Dendritic cell treated with granulocyte-macrophage colony-stimulating factor and Interleukin-4, amounts not matched to agents 40 ng/mL and 50 ng/mL, for 4 days (primary cell): ENCODE measurements at regions not wholly inside any gene's neighbourhood (a gene's known extent, or its start where the extent isn't known, plus 50 kb on each side); places are given as distances from the start of the nearest gene placed in this dataset.
"Not testable (repeated sequence)": the region's sequence is repeated elsewhere in the genome, so short reads cannot be mapped to it uniquely, and the experiment has no call there.

Experiments
- H3K27ac Mint-ChIP-seq: one replicate; pipeline ENCODE4 v1.8.0; 2022; ENCODE audit warnings: mild to moderate bottlenecking, mixed read lengths
- H3K27me3 Mint-ChIP-seq: one replicate; pipeline ENCODE4 v1.8.0; 2022; ENCODE audit warnings: mild to moderate bottlenecking, mixed read lengths
- H3K36me3 Mint-ChIP-seq: one replicate; pipeline ENCODE4 v1.8.0; 2022; ENCODE audit warnings: low read depth, mixed read lengths
- H3K4me1 Mint-ChIP-seq: one replicate; pipeline ENCODE4 v1.8.0; 2022; ENCODE audit warnings: low read depth, mixed read lengths
- H3K4me3 Mint-ChIP-seq: one replicate; pipeline ENCODE4 v1.8.0; 2022; ENCODE audit warnings: mild to moderate bottlenecking, moderate library complexity, mixed read lengths
- H3K9me3 Mint-ChIP-seq: one replicate; pipeline ENCODE4 v1.8.0; 2022; ENCODE audit warnings: mixed read lengths
- intact Hi-C: fragments of 100-400 bp; cut with micrococcal nuclease; formaldehyde crosslinking; loops from one replicate; pipeline ENCODE4 v1.15.0; 2022

- no peaks in the 10 kb centered on the region for H3K36me3 Mint-ChIP-seq
- H3K9me3 Mint-ChIP-seq: peaks cover 6% of the 10 kb centered on the region
- H3K27me3 Mint-ChIP-seq: no peaks in the 10 kb centered on the region
- no peak overlapping the region for H3K4me3 Mint-ChIP-seq
- intact Hi-C loops: no loop called here
- H3K4me1 Mint-ChIP-seq: no peaks in the 10 kb centered on the region
- H3K27ac Mint-ChIP-seq: no peak overlapping the region
Measured at GRCh38 chr13:56706485-56706884, 434.2 kb upstream of the PRR20A start.

- H3K27me3 Mint-ChIP-seq: no peaks in the 10 kb centered on the region
- no peaks in the 10 kb centered on the region for H3K4me1 Mint-ChIP-seq
- peaks cover 4% of the 10 kb centered on the region for H3K9me3 Mint-ChIP-seq
- no peak overlapping the region for H3K4me3 Mint-ChIP-seq
- intact Hi-C loops: no loop called here
- H3K27ac Mint-ChIP-seq: no peak overlapping the region
- H3K36me3 Mint-ChIP-seq: no peaks in the 10 kb centered on the region
Measured at GRCh38 chr13:56713656-56714055, 427.1 kb upstream of the PRR20A start.

GRCh38 chr13:56718791-56719190 lies 421.9 kb upstream of the PRR20A start:
- Mint-ChIP-seq H3K27ac (no peak overlapping the region), H3K4me3 (no peak overlapping the region), H3K27me3 (no peaks in the 10 kb centered on the region), H3K36me3 (no peaks in the 10 kb centered on the region), H3K9me3 (peaks cover 10% of the 10 kb centered on the region), H3K4me1 (no peaks in the 10 kb centered on the region)
- intact Hi-C loops: no loop called here

- Mint-ChIP-seq H3K9me3 (peaks cover 10% of the 10 kb centered on the region), H3K27me3 (no peaks in the 10 kb centered on the region), H3K36me3 (no peaks in the 10 kb centered on the region), H3K27ac (no peak overlapping the region), H3K4me3 (no peak overlapping the region), H3K4me1 (no peaks in the 10 kb centered on the region)
- intact Hi-C loops: no loop called here
Measured at GRCh38 chr13:56720841-56721240, 419.9 kb upstream of the PRR20A start.

- no peaks in the 10 kb centered on the region for H3K4me1 Mint-ChIP-seq
- intact Hi-C loops: no loop called here
- no peak overlapping the region for H3K4me3 Mint-ChIP-seq
- no peaks in the 10 kb centered on the region for H3K36me3 Mint-ChIP-seq
- H3K9me3 Mint-ChIP-seq: peaks cover 18% of the 10 kb centered on the region
- no peak overlapping the region for H3K27ac Mint-ChIP-seq
- H3K27me3 Mint-ChIP-seq: no peaks in the 10 kb centered on the region
Measured at GRCh38 chr13:56735537-56735942, 405.2 kb upstream of the PRR20A start.

GRCh38 chr13:56736966-56737365 lies 403.8 kb upstream of the PRR20A start:
- no peaks in the 10 kb centered on the region for H3K4me1 Mint-ChIP-seq
- no peaks in the 10 kb centered on the region for H3K27me3 Mint-ChIP-seq
- intact Hi-C loops: no loop called here
- no peaks in the 10 kb centered on the region for H3K36me3 Mint-ChIP-seq
- H3K4me3 Mint-ChIP-seq: no peak overlapping the region
- H3K9me3 Mint-ChIP-seq: peaks cover 18% of the 10 kb centered on the region
- no peak overlapping the region for H3K27ac Mint-ChIP-seq

GRCh38 chr13:56752636-56753035 lies 388.1 kb upstream of the PRR20A start:
- Mint-ChIP-seq H3K9me3 (peaks cover 19% of the 10 kb centered on the region), H3K4me1 (no peaks in the 10 kb centered on the region), H3K36me3 (no peaks in the 10 kb centered on the region), H3K27ac (no peak overlapping the region), H3K27me3 (no peaks in the 10 kb centered on the region), H3K4me3 (no peak overlapping the region)
- intact Hi-C loops: no loop called here

- intact Hi-C loops: no loop called here
- H3K9me3 Mint-ChIP-seq: peaks cover 13% of the 10 kb centered on the region
- no peak overlapping the region for H3K27ac Mint-ChIP-seq
- H3K27me3 Mint-ChIP-seq: no peaks in the 10 kb centered on the region
- no peaks in the 10 kb centered on the region for H3K36me3 Mint-ChIP-seq
- H3K4me3 Mint-ChIP-seq: no peak overlapping the region
- H3K4me1 Mint-ChIP-seq: no peaks in the 10 kb centered on the region
Measured at GRCh38 chr13:56755181-56755935, 385.4 kb upstream of the PRR20A start.

GRCh38 chr13:56763333-56763732 lies 377.4 kb upstream of the PRR20A start:
- H3K36me3 Mint-ChIP-seq, H3K4me3 Mint-ChIP-seq, H3K27ac Mint-ChIP-seq, intact Hi-C loops, H3K27me3 Mint-ChIP-seq, H3K4me1 Mint-ChIP-seq: not testable (repeated sequence)
- peaks cover 44% of the 10 kb centered on the region for H3K9me3 Mint-ChIP-seq

GRCh38 chr13:56773148-56773547 lies 367.6 kb upstream of the PRR20A start:
- Mint-ChIP-seq H3K36me3 (no peaks in the 10 kb centered on the region), H3K4me1 (no peaks in the 10 kb centered on the region), H3K9me3 (no peaks in the 10 kb centered on the region), H3K27me3 (no peaks in the 10 kb centered on the region), H3K4me3 (no peak overlapping the region), H3K27ac (no peak overlapping the region)
- intact Hi-C loops: no loop called here

GRCh38 chr13:56789527-56789926 lies 351.2 kb upstream of the PRR20A start:
- intact Hi-C loops: no loop called here
- no peaks in the 10 kb centered on the region for H3K9me3 Mint-ChIP-seq

GRCh38 chr13:56837161-56837560 lies 303.6 kb upstream of the PRR20A start:
- no peaks in the 10 kb centered on the region for H3K4me1 Mint-ChIP-seq
- H3K27me3 Mint-ChIP-seq: no peaks in the 10 kb centered on the region
- H3K4me3 Mint-ChIP-seq: no peak overlapping the region
- peaks cover 31% of the 10 kb centered on the region for H3K9me3 Mint-ChIP-seq
- no peaks in the 10 kb centered on the region for H3K36me3 Mint-ChIP-seq
- intact Hi-C loops: no loop called here
- H3K27ac Mint-ChIP-seq: no peak overlapping the region

More at GRCh38 chr13:56789527-56789926, 351.2 kb upstream of the PRR20A start:
- Mint-ChIP-seq H3K4me3 (no peak overlapping the region), H3K27me3 (no peaks in the 10 kb centered on the region), H3K36me3 (no peaks in the 10 kb centered on the region), H3K27ac (no peak overlapping the region), H3K4me1 (no peaks in the 10 kb centered on the region)

GRCh38 chr13:56850852-56851251 lies 289.9 kb upstream of the PRR20A start:
- H3K4me3 Mint-ChIP-seq: no peak overlapping the region
- intact Hi-C loops: no loop called here
- no peaks in the 10 kb centered on the region for H3K36me3 Mint-ChIP-seq
- no peak overlapping the region for H3K27ac Mint-ChIP-seq
- no peaks in the 10 kb centered on the region for H3K27me3 Mint-ChIP-seq
- peaks cover 9% of the 10 kb centered on the region for H3K9me3 Mint-ChIP-seq
- no peaks in the 10 kb centered on the region for H3K4me1 Mint-ChIP-seq

GRCh38 chr13:56861476-56861875 lies 279.2 kb upstream of the PRR20A start:
- H3K4me1 Mint-ChIP-seq: no peaks in the 10 kb centered on the region
- H3K27ac Mint-ChIP-seq: no peak overlapping the region
- H3K4me3 Mint-ChIP-seq: no peak overlapping the region
- H3K36me3 Mint-ChIP-seq: no peaks in the 10 kb centered on the region
- H3K9me3 Mint-ChIP-seq: peaks cover 15% of the 10 kb centered on the region
- intact Hi-C loops: no loop called here
- H3K27me3 Mint-ChIP-seq: no peaks in the 10 kb centered on the region

GRCh38 chr13:56864451-56864850 lies 276.3 kb upstream of the PRR20A start:
- no peaks in the 10 kb centered on the region for H3K27me3 Mint-ChIP-seq
- no peak overlapping the region for H3K27ac Mint-ChIP-seq
- intact Hi-C loops: no loop called here
- no peaks in the 10 kb centered on the region for H3K4me1 Mint-ChIP-seq
- H3K4me3 Mint-ChIP-seq: no peak overlapping the region
- H3K9me3 Mint-ChIP-seq: peaks cover 8% of the 10 kb centered on the region
- no peaks in the 10 kb centered on the region for H3K36me3 Mint-ChIP-seq
